H1 (cell line): ENCODE measurements at regions not wholly inside any gene's neighbourhood (a gene's known extent, or its start where the extent isn't known, plus 50 kb on each side); places are given as distances from the start of the nearest gene placed in this dataset.

Source experiments
- CTCF ChIA-PET: fragments of 300-600 bp; sonication (Branson Sonifier 250); formaldehyde crosslinking; loops from one replicate; lab custom pipeline; 2021; ENCODE audit not compliant: partially characterized antibody; lab: Charles Lee
- POLR2A ChIA-PET: fragments of 300-600 bp; sonication (Branson Sonifier 250); formaldehyde crosslinking; loops from one replicate; lab custom pipeline; 2021; ENCODE audit warnings: inconsistent platforms; ENCODE audit not compliant: partially characterized antibody; lab: Charles Lee
- DNase-seq, 2 experiments: peaks; one replicate each; pipeline versions ENCODE4 v3.0.0 to v3.0.0-alpha.2; 2010 to 2022; ENCODE audit warnings: low spot score in 2 of 2, low read depth in 1 of 2, mixed read lengths in 1 of 2
- FAIRE-seq: peaks from 2 replicates; lab custom pipeline; 2011; peaks lifted over from hg19 to GRCh38; lab: Jason Lieb, UNC
- H2AFZ ChIP-seq: 2 replicates; pipeline ENCODE4 v1.8.1; 2012; ENCODE audit warnings: low read length, inconsistent platforms
- H2AK5ac ChIP-seq: 2 replicates; pipeline ENCODE4 v1.6.1; 2013; ENCODE audit warnings: low read depth, low read length
- H2BK120ac ChIP-seq: replicated peaks from 2 replicates; pipeline ENCODE3; 2013; ENCODE audit warnings: low read depth, low read length, inconsistent platforms
- H2BK12ac ChIP-seq: 2 replicates; pipeline ENCODE4 v1.6.1; 2013; ENCODE audit warnings: low read depth, low read length
- H2BK15ac ChIP-seq: 2 replicates; pipeline ENCODE4 v1.6.1; 2013; ENCODE audit warnings: low read length
- H2BK20ac ChIP-seq: 2 replicates; pipeline ENCODE4 v1.6.1; 2013; ENCODE audit warnings: low read length
- H2BK5ac ChIP-seq: 2 replicates; pipeline ENCODE4 v1.6.1; 2013; ENCODE audit warnings: low read depth, low read length
- H3K14ac ChIP-seq: 2 replicates; pipeline ENCODE4 v1.6.1; 2013; ENCODE audit warnings: inconsistent platforms; ENCODE audit not compliant: insufficient read length
- H3K18ac ChIP-seq: 2 replicates; pipeline ENCODE4 v1.6.1; 2013; ENCODE audit warnings: low read length; ENCODE audit errors: extremely low read depth
- H3K23ac ChIP-seq: 2 replicates; pipeline ENCODE4 v1.6.1; 2013; ENCODE audit warnings: inconsistent platforms; ENCODE audit not compliant: insufficient read length
- H3K23me2 ChIP-seq: 2 replicates; pipeline ENCODE4 v1.6.1; 2013; ENCODE audit warnings: low read depth, low read length
- H3K27ac ChIP-seq: 2 replicates; pipeline ENCODE4 v1.6.1; 2011; ENCODE audit warnings: low read depth, low read length, inconsistent platforms
- H3K27me3 ChIP-seq, 4 experiments: replicated peaks in 1 of 4; 1 replicate in 1 of 4; 2 replicates in 3 of 4; pipeline versions ENCODE4 v1.6.1 to v1.8.1; 2011 to 2013; ENCODE audit warnings: low read length in 3 of 4, mild to moderate bottlenecking in 3 of 4, inconsistent platforms in 2 of 4, mixed read lengths in 2 of 4, moderate library complexity in 1 of 4; ENCODE audit not compliant: control insufficient read depth in 3 of 4, insufficient read depth in 3 of 4; ENCODE audit errors: extremely low read depth in 1 of 4
- H3K36me3 ChIP-seq, 4 experiments: 2 replicates each; pipeline versions ENCODE4 v1.6.1 to v1.8.1; 2011 to 2013; ENCODE audit warnings: mild to moderate bottlenecking in 4 of 4, low read length in 3 of 4, moderate library complexity in 2 of 4, control low read depth in 1 of 4, inconsistent platforms in 1 of 4; ENCODE audit not compliant: insufficient read depth in 4 of 4, control insufficient read depth in 2 of 4
- H3K4ac ChIP-seq: replicated peaks from 2 replicates; pipeline ENCODE3; 2013; ENCODE audit warnings: low read length, low read depth, mixed read lengths, inconsistent platforms; ENCODE audit not compliant: insufficient read length
- H3K4me1 ChIP-seq, 4 experiments: replicated peaks in 1 of 4; 1 replicate in 1 of 4; 2 replicates in 3 of 4; pipeline versions ENCODE4 v1.6.1 to v1.8.1; 2011 to 2013; ENCODE audit warnings: low read length in 3 of 4, inconsistent platforms in 2 of 4, mixed read lengths in 1 of 4; ENCODE audit not compliant: insufficient read depth in 4 of 4, control insufficient read depth in 3 of 4
- H3K4me2 ChIP-seq, 2 experiments: 2 replicates each; pipeline versions ENCODE4 v1.6.1 to v1.8.1; 2011 to 2013; ENCODE audit warnings: low read depth in 2 of 2, low read length in 2 of 2, control low read depth in 1 of 2, inconsistent platforms in 1 of 2, mild to moderate bottlenecking in 1 of 2; ENCODE audit not compliant: insufficient read depth in 1 of 2
- H3K4me3 ChIP-seq, 4 experiments: fragments of 200-600, 300-600 bp in 1 of 4; sonication (generic), shearing (Covaris generic), sonication (Bioruptor Twin) in 1 of 4; 2 replicates each; pipeline versions ENCODE4 v1.5.1 to v1.8.1; 2011 to 2016; ENCODE audit warnings: low read length in 4 of 4, low read depth in 3 of 4, control low read depth in 2 of 4, inconsistent platforms in 2 of 4, mild to moderate bottlenecking in 2 of 4, mixed read lengths in 1 of 4, moderate library complexity in 1 of 4; ENCODE audit not compliant: insufficient read depth in 2 of 4; ENCODE audit errors: extremely low read depth in 1 of 4
- H3K56ac ChIP-seq: replicated peaks from 2 replicates; pipeline ENCODE3; 2013; ENCODE audit warnings: low read depth, mild to moderate bottlenecking, mixed read lengths, low read length, inconsistent platforms; ENCODE audit not compliant: insufficient read length
- H3K79me1 ChIP-seq: 2 replicates; pipeline ENCODE4 v1.6.1; 2013; ENCODE audit warnings: low read depth, low read length, control low read depth
- H3K79me2 ChIP-seq, 2 experiments: 2 replicates each; pipeline versions ENCODE4 v1.6.1 to v1.8.1; 2012 to 2013; ENCODE audit warnings: low read length in 2 of 2, mild to moderate bottlenecking in 2 of 2, inconsistent platforms in 1 of 2; ENCODE audit not compliant: insufficient read depth in 2 of 2, control insufficient read depth in 1 of 2
- H3K9ac ChIP-seq, 4 experiments: replicated peaks in 1 of 4; 1 replicate in 1 of 4; 2 replicates in 3 of 4; pipeline versions ENCODE4 v1.6.1 to v1.8.1; 2011 to 2013; ENCODE audit warnings: low read depth in 3 of 4, low read length in 3 of 4, control low read depth in 2 of 4, mild to moderate bottlenecking in 2 of 4, moderate library complexity in 2 of 4, inconsistent platforms in 1 of 4; ENCODE audit errors: extremely low read depth in 1 of 4
- H3K9me3 ChIP-seq, 2 experiments: 2 replicates each; pipeline versions ENCODE4 v1.6.1 to v1.8.1; 2012 to 2013; ENCODE audit warnings: mild to moderate bottlenecking in 2 of 2, moderate library complexity in 2 of 2, control low read depth in 1 of 2, inconsistent platforms in 1 of 2, low read depth in 1 of 2, low read length in 1 of 2, mixed read lengths in 1 of 2; ENCODE audit not compliant: insufficient read depth in 2 of 2
- H4K20me1 ChIP-seq, 2 experiments: replicated peaks in 1 of 2; 2 replicates each; pipeline versions ENCODE3 to v1.8.1; 2011 to 2013; ENCODE audit warnings: inconsistent platforms in 2 of 2, low read length in 2 of 2, mild to moderate bottlenecking in 1 of 2; ENCODE audit not compliant: insufficient read depth in 2 of 2, control insufficient read depth in 1 of 2
- H4K5ac ChIP-seq: 2 replicates; pipeline ENCODE4 v1.6.1; 2013; ENCODE audit warnings: low read length, low read depth, mixed read lengths, inconsistent platforms; ENCODE audit not compliant: insufficient read length
- H4K8ac ChIP-seq: 2 replicates; pipeline ENCODE4 v1.8.0; 2013; ENCODE audit warnings: mild to moderate bottlenecking, moderate library complexity, low read length, inconsistent platforms; ENCODE audit not compliant: insufficient read depth; ENCODE audit errors: extremely low read depth
- H4K91ac ChIP-seq: replicated peaks from 2 replicates; pipeline ENCODE3; 2013; ENCODE audit warnings: low read length, mixed read lengths, inconsistent platforms; ENCODE audit not compliant: insufficient read length
- ATF2 ChIP-seq: IDR thresholded peaks from 2 replicates; pipeline ENCODE4 v1.6.1; 2012; ENCODE audit warnings: low read length, inconsistent platforms
- CBX8 ChIP-seq: fragments of 300-800, 300-1000 bp; sonication (generic); IDR thresholded peaks from 2 replicates; pipeline ENCODE4 v1.7.1; 2016; ENCODE audit warnings: low read depth, low read length, borderline replicate concordance
- HDAC2 ChIP-seq, 2 experiments: fragments of 300-600 bp in 1 of 2; sonication (generic) in 1 of 2; IDR thresholded peaks; 2 replicates each; pipeline ENCODE4 v1.6.1; 2011 to 2012; ENCODE audit warnings: low read depth in 2 of 2, low read length in 2 of 2, mild to moderate bottlenecking in 2 of 2, moderate library complexity in 2 of 2, borderline replicate concordance in 1 of 2, inconsistent platforms in 1 of 2
- HDAC6 ChIP-seq: IDR thresholded peaks from one replicate; pipeline ENCODE4 v1.7.1; 2012; ENCODE audit warnings: low read depth, mild to moderate bottlenecking, inconsistent platforms, low read length, moderate library complexity
- KDM1A ChIP-seq: fragments of 200-600, 300-600 bp; sonication (generic); IDR thresholded peaks from 2 replicates; pipeline ENCODE4 v1.7.1; 2016; ENCODE audit warnings: mild to moderate bottlenecking, low read length, borderline replicate concordance
- KDM4A ChIP-seq: IDR thresholded peaks from one replicate; pipeline ENCODE4 v1.7.1; 2012; ENCODE audit warnings: low read depth, mild to moderate bottlenecking, moderate library complexity, low read length, inconsistent platforms; ENCODE audit not compliant: severe bottlenecking
- KDM5A ChIP-seq: fragments of 200-600 bp; IDR thresholded peaks from 2 replicates; pipeline ENCODE4 v1.7.1; 2012; ENCODE audit warnings: mild to moderate bottlenecking, low read length, inconsistent platforms, mixed read lengths
- POLR2A ChIP-seq, 2 experiments: IDR thresholded peaks; 1 replicate in 1 of 2; 2 replicates in 1 of 2; pipeline ENCODE4 v1.6.1; 2011; ENCODE audit warnings: low read depth in 2 of 2, low read length in 2 of 2, mild to moderate bottlenecking in 2 of 2; ENCODE audit errors: control extremely low read depth in 1 of 2
- RAD21 ChIP-seq, 2 experiments: IDR thresholded peaks in 1 of 2; conservative IDR thresholded peaks in 1 of 2; 2 replicates each; pipeline ENCODE4 v1.6.1; 2011; ENCODE audit warnings: low read depth in 2 of 2, low read length in 2 of 2, improper control_type of control experiment in 1 of 2, inconsistent platforms in 1 of 2, mild to moderate bottlenecking in 1 of 2, moderate library complexity in 1 of 2
- SP1 ChIP-seq: IDR thresholded peaks from 2 replicates; pipeline ENCODE4 v1.6.1; 2011; ENCODE audit warnings: low read depth, low read length
- SRF ChIP-seq: IDR thresholded peaks from 2 replicates; pipeline ENCODE4 v1.6.1; 2011; ENCODE audit warnings: mild to moderate bottlenecking, low read depth, low read length, moderate library complexity
- TEAD4 ChIP-seq: IDR thresholded peaks from 2 replicates; pipeline ENCODE4 v1.6.1; 2012; ENCODE audit warnings: low read depth, low read length, inconsistent platforms, mixed read lengths
- YY1 ChIP-seq: IDR thresholded peaks from 2 replicates; pipeline ENCODE4 v1.6.1; 2011; ENCODE audit warnings: low read depth, mild to moderate bottlenecking, low read length
- WGBS, 2 experiments: shearing (Covaris generic) in 1 of 2; methylation state at CpG; one replicate each; pipeline versions ENCODE4 v1.1.6 to v1.1.7; 2013 to 2015; ENCODE audit warnings: low lambda C conversion rate in 2 of 2, mixed read lengths in 2 of 2, inconsistent platforms in 1 of 2, low coverage in 1 of 2, missing lambda C conversion rate in 1 of 2; ENCODE audit not compliant: insufficient replicate concordance in 2 of 2, insufficient coverage in 1 of 2, insufficient read length in 1 of 2; ENCODE audit errors: extremely low coverage in 1 of 2, missing lambda C conversion rate in 1 of 2; 5-methylcytosine and 5-hydroxymethylcytosine counted together

GRCh38 chr14:101354726-101355125 lies 206.6 kb upstream of the DIO3 start:
- H3K14ac ChIP-seq, result no peak overlapping the region
- no peak overlapping the region for H2BK20ac ChIP-seq
- H4K8ac ChIP-seq, result 0 out of 2 replicates have a peak overlapping the region, but pooled peaks have one; percentile 48
- H2BK15ac ChIP-seq, result no peak overlapping the region
- no peak overlapping the region for H3K56ac ChIP-seq
- no peak overlapping the region for H3K18ac ChIP-seq
- CTCF ChIA-PET, result no interaction called here
- no peaks in the 10 kb centered on the region for H3K36me3 ChIP-seq
- H4K20me1 ChIP-seq, result no peaks in the 10 kb centered on the region
- no peak overlapping the region for H3K23ac ChIP-seq
- no peak overlapping the region for H3K4me2 ChIP-seq
- no peak overlapping the region for H3K27ac ChIP-seq
- H2AFZ ChIP-seq, result no peak overlapping the region
- H3K4me3 ChIP-seq, result no peak overlapping the region
- H2AK5ac ChIP-seq, result no peak overlapping the region
- FAIRE-seq (no peak), DNase-seq (no peak)
- H2BK12ac ChIP-seq, result no peak overlapping the region
- no peaks in the 10 kb centered on the region; a peak in 1 of 7 replicates for H3K4me1 ChIP-seq
- H3K23me2 ChIP-seq, result no peaks in the 10 kb centered on the region
- peaks cover 0 to 10% of the 10 kb centered on the region in 2 experiments; a peak in 2 of 4 replicates for H3K9me3 ChIP-seq
- POLR2A ChIA-PET, result no interaction called here
- 93% methylated on average over 2 of the region's 2 CpGs; no CpG with 5 or more reads in 1 of the 2 experiments for WGBS, 2 experiments
- no peak overlapping the region for H3K4ac ChIP-seq
- H4K91ac ChIP-seq, result no peak overlapping the region
- TF ChIP-seq TEAD4, result no peak
- no peak for TF ChIP-seq KDM5A
- no peak for TF ChIP-seq YY1
- TF ChIP-seq KDM1A, result no peak
- TF ChIP-seq SRF, result no peak
- TF ChIP-seq HDAC6, result no peak
- TF ChIP-seq KDM4A, result no peak
- TF ChIP-seq RAD21 (IDR thresholded peaks at IDR 0.05 in 1 of 2, conservative IDR thresholded peaks at IDR 0.05 in 1 of 2; ENCODE audit: low read depth in 2 of 2, low read length in 2 of 2), result no peak
- TF ChIP-seq SP1, result no peak
- TF ChIP-seq CBX8, result no peak
- no peak for TF ChIP-seq ATF2
- no peak for TF ChIP-seq POLR2A (IDR thresholded peaks at IDR 0.05; ENCODE audit: control extremely low read depth in 1 of 2, low read depth in 2 of 2, low read length in 2 of 2)
- TF ChIP-seq HDAC2 (IDR thresholded peaks at IDR 0.05; ENCODE audit: borderline replicate concordance in 1 of 2, low read depth in 2 of 2, low read length in 2 of 2), result no peak
- H3K27me3 ChIP-seq, result no peaks in the 10 kb centered on the region
- no peak overlapping the region for H4K5ac ChIP-seq
- H3K79me2 ChIP-seq, result no peaks in the 10 kb centered on the region
- no peak overlapping the region for H2BK120ac ChIP-seq
- no peaks in the 10 kb centered on the region for H3K79me1 ChIP-seq
- H3K9ac ChIP-seq, result no peak overlapping the region
- H2BK5ac ChIP-seq, result no peak overlapping the region
